CD4-positive, alpha-beta memory T cell (primary cell): ENCODE measurements at regions not wholly inside any gene's neighbourhood (a gene's known extent, or its start where the extent isn't known, plus 50 kb on each side); places are given as distances from the start of the nearest gene placed in this dataset.

Experiments used
- CTCF ChIA-PET: fragments of 350-600 bp; sonication (Branson Sonifier 250); formaldehyde crosslinking; loops from one replicate; lab custom pipeline; 2021; ENCODE audit warnings: inconsistent platforms; ENCODE audit not compliant: partially characterized antibody; lab: Charles Lee
- POLR2A ChIA-PET: fragments of 350-600 bp; sonication (Branson Sonifier 250); formaldehyde crosslinking; loops from one replicate; lab custom pipeline; 2021; ENCODE audit not compliant: partially characterized antibody; lab: Charles Lee
- DNase-seq, 5 donors: peaks; one replicate each; pipeline versions ENCODE4 v3.0.0 to v3.0.0-alpha.2; 2020 to 2022; ENCODE audit warnings: mixed read lengths in 1 of 5
- H3K27ac ChIP-seq: one replicate; pipeline ENCODE4 v1.7.0; 2013; ENCODE audit warnings: low read depth, low read length
- H3K27me3 ChIP-seq: 2 replicates; pipeline ENCODE4 v1.7.0; 2013; ENCODE audit warnings: mild to moderate bottlenecking, low read length, moderate library complexity; ENCODE audit not compliant: insufficient read depth
- H3K36me3 ChIP-seq: 2 replicates; pipeline ENCODE4 v1.7.0; 2013; ENCODE audit warnings: mild to moderate bottlenecking, low read length, moderate library complexity; ENCODE audit not compliant: insufficient read depth
- H3K4me1 ChIP-seq: 2 replicates; pipeline ENCODE4 v1.7.0; 2013; ENCODE audit warnings: mild to moderate bottlenecking, low read length, moderate library complexity; ENCODE audit not compliant: insufficient read depth
- H3K4me3 ChIP-seq, 2 donors: one replicate each; pipeline ENCODE4 v1.7.0; 2013; ENCODE audit warnings: low read length in 2 of 2, mild to moderate bottlenecking in 1 of 2
- H3K9me3 ChIP-seq, 2 donors: one replicate each; pipeline ENCODE4 v1.7.0; 2013; ENCODE audit warnings: low read length in 2 of 2, control low read depth in 1 of 2; ENCODE audit not compliant: control insufficient read depth in 1 of 2
- H3K27ac Mint-ChIP-seq, 7 donors: one replicate each; pipeline ENCODE4 v1.8.0; 2020 to 2021; ENCODE audit warnings: mixed read lengths in 7 of 7, mild to moderate bottlenecking in 6 of 7, inconsistent platforms in 3 of 7, moderate library complexity in 3 of 7
- H3K27me3 Mint-ChIP-seq, 2 donors: one replicate each; pipeline ENCODE4 v1.8.0; 2020 to 2021; ENCODE audit warnings: mixed read lengths in 2 of 2
- H3K36me3 Mint-ChIP-seq, 2 donors: one replicate each; pipeline ENCODE4 v1.8.0; 2020 to 2021; ENCODE audit warnings: mixed read lengths in 2 of 2, inconsistent platforms in 1 of 2, mild to moderate bottlenecking in 1 of 2
- H3K4me1 Mint-ChIP-seq, 4 donors: one replicate each; pipeline ENCODE4 v1.8.0; 2020 to 2021; ENCODE audit warnings: mixed read lengths in 4 of 4, mild to moderate bottlenecking in 1 of 4
- H3K4me3 Mint-ChIP-seq, 8 donors: one replicate each; pipeline ENCODE4 v1.8.0; 2020 to 2021; ENCODE audit warnings: mixed read lengths in 8 of 8, mild to moderate bottlenecking in 7 of 8, moderate library complexity in 6 of 8, inconsistent platforms in 3 of 8
- H3K9me3 Mint-ChIP-seq, 8 donors: one replicate each; pipeline ENCODE4 v1.8.0; 2020 to 2021; ENCODE audit warnings: mixed read lengths in 8 of 8, mild to moderate bottlenecking in 5 of 8, inconsistent platforms in 3 of 8, moderate library complexity in 1 of 8
- intact Hi-C: fragments of 100-400 bp; cut with micrococcal nuclease; formaldehyde crosslinking; loops from one replicate; pipeline ENCODE4 v1.15.1; 2023

DNA sequence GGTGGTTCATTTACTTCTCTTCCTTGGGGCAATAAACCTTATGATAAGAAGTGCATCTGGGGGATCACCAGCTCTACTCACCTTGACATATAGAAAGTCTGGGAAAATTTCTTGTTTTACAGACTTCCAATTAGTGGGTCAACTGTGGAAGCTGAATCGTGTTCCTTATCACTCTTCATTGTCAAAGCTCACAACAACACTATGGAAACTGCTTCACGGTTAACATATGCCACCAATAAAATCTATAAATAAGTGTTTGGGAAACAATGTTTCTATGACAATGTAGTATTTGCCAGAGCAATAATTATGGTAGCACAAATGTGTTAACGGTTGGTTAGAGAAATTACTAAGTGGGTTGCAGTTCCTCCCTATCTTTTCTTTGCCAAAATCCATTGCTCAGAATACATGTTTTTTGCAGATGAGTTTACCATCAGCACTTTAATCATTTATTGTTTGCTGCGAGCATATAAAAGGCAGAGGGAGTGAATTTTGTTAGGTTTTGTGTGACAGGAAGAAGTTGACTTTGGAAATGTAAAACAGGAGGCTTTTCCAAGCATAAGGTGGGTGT, 321.8 kb downstream of the RFC3 start:
- Histone ChIP-seq H3K27ac (no peak overlapping the region), H3K4me1 (no peaks in the 10 kb centered on the region), H3K36me3 (no peaks in the 10 kb centered on the region), H3K4me3 (no peak overlapping the region), H3K27me3 (no peaks in the 10 kb centered on the region), H3K9me3 (no peaks in the 10 kb centered on the region)
- H3K4me3 Mint-ChIP-seq: no peak overlapping the region
- DNase-seq: no peak
- no peaks in the 10 kb centered on the region for H3K4me1 Mint-ChIP-seq
- no peaks in the 10 kb centered on the region for H3K36me3 Mint-ChIP-seq
- intact Hi-C loops: no loop called here
- POLR2A ChIA-PET: no interaction called here
- CTCF ChIA-PET: no interaction called here
- H3K9me3 Mint-ChIP-seq: peaks cover 0 to 14% (median 4%) of the 10 kb centered on the region in 8 donors
- peaks cover 0 to 1% of the 10 kb centered on the region in 2 donors for H3K27me3 Mint-ChIP-seq
- H3K27ac Mint-ChIP-seq: no peak overlapping the region

GRCh38 chr13:34143637-34144036, 325.7 kb downstream of the RFC3 start:
- no peak overlapping the region for H3K4me3 Mint-ChIP-seq
- Histone ChIP-seq H3K36me3 (no peaks in the 10 kb centered on the region), H3K4me1 (no peaks in the 10 kb centered on the region), H3K27ac (no peak overlapping the region), H3K4me3 (no peak overlapping the region), H3K27me3 (no peaks in the 10 kb centered on the region), H3K9me3 (no peaks in the 10 kb centered on the region)
- H3K36me3 Mint-ChIP-seq: no peaks in the 10 kb centered on the region
- ChIA-PET POLR2A (no interaction called here), CTCF (no interaction called here)
- no peak for DNase-seq
- H3K9me3 Mint-ChIP-seq: peaks cover 0 to 8% (median under 1%) of the 10 kb centered on the region in 8 donors
- intact Hi-C loops: no loop called here
- H3K27ac Mint-ChIP-seq: no peak overlapping the region
- peaks cover 1 to 3% of the 10 kb centered on the region in 2 donors for H3K27me3 Mint-ChIP-seq
- no peaks in the 10 kb centered on the region for H3K4me1 Mint-ChIP-seq

DNA sequence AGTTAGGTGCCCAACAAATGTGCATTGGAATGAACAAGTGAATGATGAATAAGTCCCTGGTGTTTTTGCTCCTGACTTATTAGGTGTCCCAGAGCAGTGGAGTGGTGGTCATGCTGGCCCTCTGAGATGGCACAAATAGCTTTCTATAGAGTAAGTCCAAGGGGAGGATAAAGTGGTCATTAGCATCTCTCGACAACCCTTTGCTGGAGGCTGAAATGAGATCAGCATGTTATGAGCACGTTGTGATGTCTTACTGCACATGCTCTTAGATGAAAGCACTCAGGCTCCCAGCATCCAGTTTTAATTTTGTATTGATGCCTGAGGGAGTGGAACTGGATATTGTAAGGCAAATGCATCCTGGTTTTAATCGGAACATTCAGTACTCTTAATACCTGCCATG, 326.2 kb downstream of the RFC3 start:
- no peak for DNase-seq
- Histone ChIP-seq H3K4me3 (no peak overlapping the region), H3K36me3 (no peaks in the 10 kb centered on the region), H3K9me3 (no peaks in the 10 kb centered on the region), H3K27ac (no peak overlapping the region), H3K4me1 (no peaks in the 10 kb centered on the region), H3K27me3 (no peaks in the 10 kb centered on the region)
- H3K36me3 Mint-ChIP-seq: no peaks in the 10 kb centered on the region
- no peak overlapping the region for H3K4me3 Mint-ChIP-seq
- intact Hi-C loops: no loop called here
- H3K9me3 Mint-ChIP-seq: peaks cover 0 to 8% (median 0%) of the 10 kb centered on the region in 8 donors
- H3K27me3 Mint-ChIP-seq: peaks cover 1 to 3% of the 10 kb centered on the region in 2 donors
- ChIA-PET POLR2A (no interaction called here), CTCF (no interaction called here)
- no peaks in the 10 kb centered on the region for H3K4me1 Mint-ChIP-seq
- no peak overlapping the region for H3K27ac Mint-ChIP-seq

DNA sequence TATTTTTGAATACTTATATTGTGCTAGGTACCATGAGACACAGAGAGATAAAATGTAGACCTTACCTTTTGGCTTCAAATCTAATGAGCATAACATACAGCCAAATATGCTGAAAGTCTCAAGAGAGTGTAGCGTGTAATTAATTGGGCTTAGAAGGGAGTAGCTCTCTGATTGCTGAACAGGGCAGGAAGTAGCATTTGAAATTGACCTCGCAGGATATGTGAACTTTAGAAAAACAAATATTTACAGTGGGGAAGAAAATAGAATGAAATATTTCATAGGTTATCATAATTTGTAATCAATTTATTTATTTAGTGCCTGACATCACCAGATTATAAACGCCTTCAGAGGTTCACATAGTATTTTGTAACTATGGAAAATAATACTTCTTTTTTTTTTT, 327.1 kb downstream of the RFC3 start:
- no peaks in the 10 kb centered on the region for H3K36me3 ChIP-seq
- ChIA-PET POLR2A (no interaction called here), CTCF (no interaction called here)
- H3K36me3 Mint-ChIP-seq: no peaks in the 10 kb centered on the region
- H3K4me1 Mint-ChIP-seq: no peaks in the 10 kb centered on the region
- no peaks in the 10 kb centered on the region for H3K27me3 ChIP-seq
- no peak overlapping the region for H3K4me3 Mint-ChIP-seq
- H3K27ac Mint-ChIP-seq: no peak overlapping the region
- no peak overlapping the region for H3K27ac ChIP-seq
- no peak overlapping the region for H3K4me3 ChIP-seq
- no peaks in the 10 kb centered on the region for H3K9me3 ChIP-seq
- H3K4me1 ChIP-seq: no peaks in the 10 kb centered on the region
- peaks cover 0 to 5% (median 0%) of the 10 kb centered on the region in 8 donors for H3K9me3 Mint-ChIP-seq
- H3K27me3 Mint-ChIP-seq: peaks cover 1 to 3% of the 10 kb centered on the region in 2 donors
- DNase-seq: no peak
- intact Hi-C loops: no loop called here

- no peak overlapping the region for H3K27ac ChIP-seq
- Mint-ChIP-seq H3K4me3 (no peak overlapping the region), H3K9me3 (peaks cover 0 to 2% (median 0%) of the 10 kb centered on the region in 8 donors), H3K4me1 (no peaks in the 10 kb centered on the region), H3K27ac (no peak overlapping the region), H3K36me3 (no peaks in the 10 kb centered on the region), H3K27me3 (peaks cover 0 to 3% of the 10 kb centered on the region in 2 donors)
- H3K36me3 ChIP-seq: no peaks in the 10 kb centered on the region
- H3K4me1 ChIP-seq: no peaks in the 10 kb centered on the region
- intact Hi-C loops: no loop called here
- H3K27me3 ChIP-seq: no peaks in the 10 kb centered on the region
- POLR2A ChIA-PET: no interaction called here
- H3K9me3 ChIP-seq: no peaks in the 10 kb centered on the region
- no peak overlapping the region for H3K4me3 ChIP-seq
- CTCF ChIA-PET: interaction anchor here (0.9 kb wide), 1 partner anchor 10 kb away, joined by 3 read pairs; no protein-coding TSS in a partner anchor
- DNase-seq: no peak
Observed at GRCh38 chr13:34148359-34148758, 330.4 kb downstream of the RFC3 start.

DNA sequence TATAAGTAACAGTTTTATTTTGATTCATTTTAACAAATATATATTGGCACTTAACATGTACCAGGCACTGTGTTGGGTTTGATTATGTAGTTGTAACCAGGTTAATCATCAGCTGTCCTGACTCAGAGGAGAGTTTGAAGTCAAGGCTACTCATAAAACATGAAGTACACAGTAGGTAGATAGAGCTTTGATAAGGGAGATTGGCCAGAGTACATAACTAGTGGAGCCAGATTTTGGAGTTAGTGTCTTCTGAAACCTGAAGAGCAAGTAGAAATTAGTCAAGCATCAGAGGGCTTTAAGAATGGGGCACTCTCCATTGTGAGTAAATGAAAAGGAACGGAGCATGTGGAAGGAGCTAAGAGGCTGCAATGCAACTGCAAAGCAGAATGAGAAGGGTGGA, 333.9 kb downstream of the RFC3 start:
- ChIA-PET POLR2A (no interaction called here), CTCF (no interaction called here)
- Mint-ChIP-seq H3K4me3 (no peak overlapping the region), H3K27me3 (peaks cover 2 to 4% of the 10 kb centered on the region in 2 donors), H3K36me3 (no peaks in the 10 kb centered on the region), H3K4me1 (peaks cover 0 to 5% (median 3%) of the 10 kb centered on the region in 4 donors), H3K27ac (no peak overlapping the region), H3K9me3 (peaks cover 0 to 4% (median 0%) of the 10 kb centered on the region in 8 donors)
- Histone ChIP-seq H3K27me3 (no peaks in the 10 kb centered on the region), H3K27ac (no peak overlapping the region), H3K4me1 (no peaks in the 10 kb centered on the region), H3K9me3 (no peaks in the 10 kb centered on the region), H3K36me3 (no peaks in the 10 kb centered on the region), H3K4me3 (no peak overlapping the region)
- intact Hi-C loops: no loop called here
- no peak for DNase-seq

- intact Hi-C loops: no loop called here
- no peak overlapping the region for H3K4me3 ChIP-seq
- POLR2A ChIA-PET: no interaction called here
- H3K4me1 ChIP-seq: no peaks in the 10 kb centered on the region
- Mint-ChIP-seq H3K9me3 (peaks cover 0 to 4% (median 0%) of the 10 kb centered on the region in 8 donors), H3K4me3 (no peak overlapping the region), H3K27me3 (peaks cover 2 to 4% of the 10 kb centered on the region in 2 donors), H3K36me3 (no peaks in the 10 kb centered on the region), H3K27ac (no peak overlapping the region), H3K4me1 (peaks cover 0 to 9% (median 5%) of the 10 kb centered on the region in 4 donors)
- H3K27ac ChIP-seq: no peak overlapping the region
- no peaks in the 10 kb centered on the region for H3K9me3 ChIP-seq
- DNase-seq: no peak
- CTCF ChIA-PET: no interaction called here
- H3K36me3 ChIP-seq: no peaks in the 10 kb centered on the region
- H3K27me3 ChIP-seq: no peaks in the 10 kb centered on the region
Observed at GRCh38 chr13:34152409-34152808, 334.5 kb downstream of the RFC3 start.
